ENCODE measurements at regions not wholly inside any gene's neighbourhood (a gene's known extent, or its start where the extent isn't known, plus 50 kb on each side); places are given as distances from the start of the nearest gene placed in this dataset.

DNA sequence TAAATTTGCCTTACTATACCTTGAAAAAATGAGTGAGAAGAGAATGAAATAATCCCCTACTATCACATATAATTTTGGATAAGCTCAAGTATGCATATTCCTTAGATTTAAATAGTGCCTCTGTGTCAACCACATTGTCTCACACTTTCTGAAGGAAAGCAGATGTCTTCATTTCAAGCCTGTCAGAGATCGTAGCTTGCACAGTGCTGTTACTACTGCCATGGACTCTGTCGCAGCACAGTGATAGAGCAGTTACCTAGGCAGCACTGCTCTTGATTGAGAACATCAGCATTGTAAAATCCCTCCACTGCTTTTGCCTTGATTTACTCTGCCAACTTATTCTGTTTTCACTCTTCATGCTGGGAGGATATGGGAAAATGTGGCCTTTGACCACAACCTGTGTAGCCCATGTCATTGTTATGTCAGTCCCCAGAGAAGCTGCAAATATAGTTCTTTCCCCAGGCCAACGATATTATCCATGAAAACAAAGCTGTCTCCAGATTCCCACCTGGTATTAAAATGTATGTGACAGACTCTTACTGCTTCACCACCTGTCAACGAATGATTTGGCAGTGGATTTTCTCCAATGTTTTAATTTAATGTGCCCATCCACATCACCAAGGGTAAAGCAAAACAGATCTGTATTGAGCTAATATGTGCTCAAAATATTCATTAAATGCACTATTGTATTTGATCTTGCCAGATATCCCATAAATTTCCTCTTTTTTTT lies 675.7 kb downstream of the METTL4 start:
- TF ChIP-seq, protein P1, sequence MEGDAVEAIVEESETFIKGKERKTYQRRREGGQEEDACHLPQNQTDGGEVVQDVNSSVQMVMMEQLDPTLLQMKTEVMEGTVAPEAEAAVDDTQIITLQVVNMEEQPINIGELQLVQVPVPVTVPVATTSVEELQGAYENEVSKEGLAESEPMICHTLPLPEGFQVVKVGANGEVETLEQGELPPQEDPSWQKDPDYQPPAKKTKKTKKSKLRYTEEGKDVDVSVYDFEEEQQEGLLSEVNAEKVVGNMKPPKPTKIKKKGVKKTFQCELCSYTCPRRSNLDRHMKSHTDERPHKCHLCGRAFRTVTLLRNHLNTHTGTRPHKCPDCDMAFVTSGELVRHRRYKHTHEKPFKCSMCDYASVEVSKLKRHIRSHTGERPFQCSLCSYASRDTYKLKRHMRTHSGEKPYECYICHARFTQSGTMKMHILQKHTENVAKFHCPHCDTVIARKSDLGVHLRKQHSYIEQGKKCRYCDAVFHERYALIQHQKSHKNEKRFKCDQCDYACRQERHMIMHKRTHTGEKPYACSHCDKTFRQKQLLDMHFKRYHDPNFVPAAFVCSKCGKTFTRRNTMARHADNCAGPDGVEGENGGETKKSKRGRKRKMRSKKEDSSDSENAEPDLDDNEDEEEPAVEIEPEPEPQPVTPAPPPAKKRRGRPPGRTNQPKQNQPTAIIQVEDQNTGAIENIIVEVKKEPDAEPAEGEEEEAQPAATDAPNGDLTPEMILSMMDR (IDR thresholded peaks at IDR 0.05; ENCODE audit: borderline replicate concordance, extremely low read depth, low read length, poor library complexity, severe bottlenecking) = no peak
- TF ChIP-seq EZH2 (IDR thresholded peaks at IDR 0.05; ENCODE audit: borderline replicate concordance, low read depth, low read length, severe bottlenecking) = no peak

Measured in DND-41 (cell line).